Coronary artery (tissue), 2 donors: ENCODE measurements at regions not wholly inside any gene's neighbourhood (a gene's known extent, or its start where the extent isn't known, plus 50 kb on each side); places are given as distances from the start of the nearest gene placed in this dataset.

Source experiments
- DNase-seq: peaks from one replicate; pipeline ENCODE4 v3.0.0-alpha.2; 2017; ENCODE audit warnings: low spot score
- H3K27ac ChIP-seq, 2 donors: fragments of 200-600 bp; sonication (generic); one replicate each; pipeline ENCODE4 v1.5.1; 2016 to 2019
- H3K4me3 ChIP-seq: fragments of 200-600 bp; sonication (generic); 2 replicates; pipeline ENCODE4 v1.5.1; 2016; ENCODE audit warnings: mild to moderate bottlenecking, moderate library complexity
- TF ChIP-seq, protein P1 (sequence below): fragments of 200-600 bp; sonication (generic); IDR thresholded peaks from one replicate; pipeline ENCODE4 v1.5.1; 2019; ENCODE audit warnings: antibody characterized with exemption

- DNase-seq, result no peak
- Histone ChIP-seq H3K27ac (no peak overlapping the region), H3K4me3 (no peak overlapping the region)
- TF ChIP-seq, protein P1, sequence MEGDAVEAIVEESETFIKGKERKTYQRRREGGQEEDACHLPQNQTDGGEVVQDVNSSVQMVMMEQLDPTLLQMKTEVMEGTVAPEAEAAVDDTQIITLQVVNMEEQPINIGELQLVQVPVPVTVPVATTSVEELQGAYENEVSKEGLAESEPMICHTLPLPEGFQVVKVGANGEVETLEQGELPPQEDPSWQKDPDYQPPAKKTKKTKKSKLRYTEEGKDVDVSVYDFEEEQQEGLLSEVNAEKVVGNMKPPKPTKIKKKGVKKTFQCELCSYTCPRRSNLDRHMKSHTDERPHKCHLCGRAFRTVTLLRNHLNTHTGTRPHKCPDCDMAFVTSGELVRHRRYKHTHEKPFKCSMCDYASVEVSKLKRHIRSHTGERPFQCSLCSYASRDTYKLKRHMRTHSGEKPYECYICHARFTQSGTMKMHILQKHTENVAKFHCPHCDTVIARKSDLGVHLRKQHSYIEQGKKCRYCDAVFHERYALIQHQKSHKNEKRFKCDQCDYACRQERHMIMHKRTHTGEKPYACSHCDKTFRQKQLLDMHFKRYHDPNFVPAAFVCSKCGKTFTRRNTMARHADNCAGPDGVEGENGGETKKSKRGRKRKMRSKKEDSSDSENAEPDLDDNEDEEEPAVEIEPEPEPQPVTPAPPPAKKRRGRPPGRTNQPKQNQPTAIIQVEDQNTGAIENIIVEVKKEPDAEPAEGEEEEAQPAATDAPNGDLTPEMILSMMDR, result no peak
Observed at GRCh38 chr1:58011978-58012377, 534.5 kb downstream of the OMA1 start.

DNA sequence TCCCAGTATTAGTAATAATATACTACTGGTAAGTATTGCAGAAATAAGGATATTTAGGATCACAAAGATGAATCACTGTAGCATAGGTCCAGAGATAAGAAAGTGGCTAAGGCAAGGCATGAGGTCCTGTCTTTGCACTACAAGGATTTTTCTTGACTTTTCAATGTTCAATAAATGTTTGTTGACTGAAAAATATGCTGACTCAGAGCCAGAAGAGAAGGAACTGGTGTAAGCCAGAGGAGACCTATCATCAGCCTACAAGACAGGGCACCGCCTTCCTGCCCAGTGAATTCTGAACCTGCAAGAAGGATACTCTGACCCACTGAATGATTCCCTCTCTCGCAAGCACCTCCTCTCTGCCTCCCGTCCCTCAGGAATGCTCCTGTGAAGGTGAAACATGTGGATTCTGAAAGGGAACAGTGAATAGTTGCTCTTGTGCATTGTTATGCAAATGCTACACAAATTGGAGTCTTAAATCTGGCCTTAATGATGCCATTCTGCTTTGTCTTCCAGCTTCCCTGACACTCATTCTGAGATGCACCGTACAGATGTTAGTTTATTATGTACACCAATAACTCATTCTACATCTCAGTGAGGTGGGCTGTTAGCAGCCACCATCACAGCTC, 540.0 kb downstream of the OMA1 start:
- no peak overlapping the region for H3K27ac ChIP-seq
- DNase-seq, result no peak
- no peak overlapping the region for H3K4me3 ChIP-seq
- TF ChIP-seq, protein P1, result no peak

- TF ChIP-seq, protein P1, result no peak
- DNase-seq, result no peak
- H3K27ac ChIP-seq, result no peak overlapping the region
- no peak overlapping the region for H3K4me3 ChIP-seq
Observed at GRCh38 chr1:58005212-58005611, 541.3 kb downstream of the OMA1 start.

DNA sequence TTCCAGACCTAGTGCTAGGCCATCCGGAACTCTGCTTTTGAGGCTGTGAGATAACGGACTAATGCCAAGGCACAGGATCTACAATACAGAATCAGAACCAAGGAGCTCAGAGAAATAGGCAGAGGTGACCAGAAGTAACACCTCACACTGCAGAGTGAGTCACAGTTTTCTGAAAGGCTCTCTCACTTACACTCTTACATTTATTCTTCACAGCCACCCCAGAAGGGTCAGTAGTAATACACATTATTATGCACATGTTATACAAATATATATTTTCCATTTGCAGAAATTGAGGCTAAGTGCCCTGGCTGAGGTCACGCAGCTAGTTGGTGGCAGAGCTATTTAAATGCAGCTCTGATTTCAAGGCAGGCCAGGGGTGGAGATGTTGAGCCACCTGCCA, 542.5 kb downstream of the OMA1 start:
- DNase-seq, result no peak
- Histone ChIP-seq H3K4me3 (no peak overlapping the region), H3K27ac (no peak overlapping the region)
- TF ChIP-seq, protein P1, result no peak

GRCh38 chr1:58003059-58003458, 543.5 kb downstream of the OMA1 start:
- DNase-seq, result no peak
- H3K27ac ChIP-seq, result no peak overlapping the region
- TF ChIP-seq, protein P1, result no peak
- no peak overlapping the region for H3K4me3 ChIP-seq

GRCh38 chr1:58000821-58001220, 545.7 kb downstream of the OMA1 start:
- no peak overlapping the region for H3K4me3 ChIP-seq
- TF ChIP-seq, protein P1, result no peak
- no peak for DNase-seq
- H3K27ac ChIP-seq, result no peak overlapping the region

- no peak overlapping the region for H3K27ac ChIP-seq
- TF ChIP-seq, protein P1, result no peak
- H3K4me3 ChIP-seq, result no peak overlapping the region
- no peak for DNase-seq
Observed at GRCh38 chr1:58000116-58000515, 546.4 kb downstream of the OMA1 start.
